Stimulated activated CD4-positive, alpha-beta T cell treated with anti-CD3 and anti-CD28 coated beads, Interleukin-12 subunit alpha, Interleukin-12 subunit beta, amount 100 ng/mL, for 24 hours (primary cell): ENCODE measurements at regions not wholly inside any gene's neighbourhood (a gene's known extent, or its start where the extent isn't known, plus 50 kb on each side); places are given as distances from the start of the nearest gene placed in this dataset.
A peak's percentile ranks its signal among the peaks of the same experiment; 100 is the strongest.
"Not testable (repeated sequence)": the region's sequence is repeated elsewhere in the genome, so short reads cannot be mapped to it uniquely, and the experiment has no call there.

Experiments
- DNase-seq, 2 experiments: peaks; one replicate each; pipeline ENCODE4 v3.0.0-alpha.2; 2020; ENCODE audit warnings: low read depth in 2 of 2

DNA sequence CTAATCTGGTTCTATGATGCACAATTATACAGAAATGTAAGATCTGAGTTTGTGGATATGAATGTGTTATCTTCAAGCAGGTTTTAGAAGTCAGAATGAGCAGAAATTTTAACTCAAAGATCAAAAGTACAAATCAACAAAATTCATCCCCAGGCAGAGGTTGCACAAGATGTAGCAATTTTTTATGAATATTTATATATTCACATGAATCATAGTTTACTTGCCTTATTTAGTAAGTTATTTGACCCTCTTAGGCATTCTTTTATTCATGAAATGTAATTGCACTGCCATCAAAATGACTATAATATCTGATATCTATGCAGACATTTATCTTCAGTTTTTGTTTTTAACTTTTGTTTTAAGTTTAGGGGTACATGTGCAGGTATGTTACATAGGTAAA is 103.1 kb upstream of the DAZL start:
- no peak for DNase-seq

DNA sequence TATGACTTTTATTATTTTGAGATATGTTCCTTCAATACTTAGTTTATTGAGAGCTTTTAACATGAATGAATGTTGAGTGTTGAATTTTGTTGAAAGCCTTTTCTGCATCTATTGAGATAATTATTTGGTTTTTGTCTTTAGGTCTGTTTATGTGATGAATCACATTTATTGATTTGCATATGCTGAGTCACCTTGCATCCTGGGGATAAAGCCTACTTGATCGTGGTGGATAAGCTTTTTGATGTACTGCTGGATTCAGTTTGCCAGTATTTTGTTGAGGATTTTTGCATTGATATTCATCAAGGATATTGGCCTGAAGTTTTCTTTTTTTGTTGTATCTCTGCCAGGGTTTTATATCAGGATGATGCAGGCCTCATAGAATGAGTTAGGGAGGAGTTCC is 106.5 kb upstream of the DAZL start:
- not testable (repeated sequence) for DNase-seq

DNA sequence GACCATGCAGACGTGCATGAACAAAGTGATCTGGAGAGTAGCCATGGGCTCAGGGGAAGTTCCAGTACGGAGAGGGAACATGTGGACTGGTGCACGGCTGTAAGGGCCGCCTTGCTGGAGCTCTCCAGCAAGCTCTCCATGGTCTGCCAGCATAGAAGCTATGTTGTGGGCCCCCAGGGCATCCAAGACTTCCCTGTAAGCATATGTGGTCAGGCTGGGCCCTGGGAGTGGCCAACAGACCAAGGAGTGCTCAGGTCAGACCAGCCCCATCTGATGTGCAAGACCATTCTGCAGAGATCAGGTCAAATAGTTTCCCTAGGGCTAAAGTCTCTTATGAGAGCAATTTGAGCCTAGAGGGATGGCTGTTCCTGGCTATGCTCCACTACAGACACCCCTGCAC is 110.1 kb upstream of the DAZL start:
- DNase-seq, result no peak

DNA sequence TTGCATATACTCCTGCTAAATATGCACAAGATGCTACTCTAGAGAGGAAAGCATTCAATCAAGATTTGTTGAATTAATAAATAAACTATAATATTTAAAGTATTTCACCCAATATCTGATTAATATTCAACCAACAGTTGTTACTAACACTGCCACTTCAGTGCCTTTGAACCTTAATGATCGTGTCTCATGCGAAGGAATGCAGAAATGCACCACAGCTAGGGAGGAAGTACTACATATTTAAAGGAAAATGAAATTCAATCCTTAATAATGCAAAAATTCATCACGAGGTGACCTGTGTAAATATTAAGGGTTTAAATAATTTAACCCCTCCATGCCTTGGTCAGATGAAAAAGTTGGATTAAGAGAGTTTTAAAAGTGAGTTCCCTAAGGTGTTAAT is 114.2 kb upstream of the DAZL start:
- no peak for DNase-seq

DNA sequence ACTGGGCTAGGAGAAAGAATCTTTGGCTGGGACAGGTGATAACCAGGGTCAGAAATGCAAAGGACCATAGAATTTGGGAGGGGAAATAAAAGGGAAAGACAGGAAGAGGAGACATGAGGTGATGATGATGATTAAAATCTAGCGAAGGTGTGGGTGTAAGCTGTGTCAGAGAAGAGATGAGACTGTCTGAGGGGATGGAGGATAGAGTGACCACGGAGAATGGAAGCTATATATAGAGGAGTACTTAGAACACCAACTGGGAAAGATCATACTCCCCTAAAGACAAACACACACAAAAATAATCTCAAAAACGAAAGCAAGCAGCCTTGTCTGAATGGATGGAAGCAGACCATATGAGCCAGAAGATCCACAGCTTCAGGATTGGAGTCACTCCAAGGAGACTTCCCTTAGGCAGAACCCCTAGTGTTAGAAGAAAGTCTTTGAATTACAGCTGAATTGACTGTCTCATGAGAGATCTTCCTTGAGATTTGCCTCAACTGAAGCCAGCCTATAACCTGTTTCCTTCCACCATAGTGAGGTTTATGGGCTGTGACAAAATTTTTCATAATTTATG is 115.2 kb upstream of the DAZL start:
- DNase-seq, result no peak

DNA sequence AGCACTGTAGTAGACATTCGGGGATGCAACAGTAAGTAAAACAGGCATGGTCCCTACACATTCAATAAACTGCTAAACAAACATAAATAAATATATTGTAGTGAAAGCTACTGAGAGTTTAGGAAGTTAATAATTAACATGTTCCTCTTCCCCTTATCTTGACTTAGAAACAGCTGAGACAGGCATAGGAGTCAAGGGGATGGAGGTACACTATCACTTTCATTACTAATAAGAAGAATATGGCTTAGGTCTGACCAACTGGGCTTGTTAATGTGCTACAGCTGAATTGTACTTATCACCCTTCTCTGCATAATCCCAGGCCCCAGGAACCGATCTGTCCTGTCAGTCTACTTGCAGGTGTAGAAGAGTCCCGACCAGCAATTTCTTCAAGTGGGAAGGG is 116.3 kb upstream of the DAZL start:
- DNase-seq, result no peak

DNA sequence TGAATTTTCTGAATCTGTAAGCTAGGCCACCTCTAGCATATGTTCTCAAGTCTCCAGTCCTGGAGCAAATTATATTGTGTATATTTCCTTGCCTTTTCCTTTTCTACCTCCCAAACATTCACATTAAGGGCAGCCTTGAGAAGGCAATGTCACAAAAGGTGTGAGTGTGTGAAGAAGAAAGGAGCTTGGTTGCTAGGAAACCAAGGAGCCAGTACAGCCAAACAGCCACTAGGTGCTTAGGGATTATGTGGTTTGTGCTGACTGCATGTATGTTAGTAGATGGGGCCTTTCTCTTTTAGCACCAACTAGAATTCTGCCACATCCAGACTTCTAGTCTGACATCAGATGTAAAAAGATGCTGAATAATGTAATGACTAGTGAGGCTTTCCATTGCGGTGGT is 118.8 kb upstream of the DAZL start:
- no peak for DNase-seq

DNA sequence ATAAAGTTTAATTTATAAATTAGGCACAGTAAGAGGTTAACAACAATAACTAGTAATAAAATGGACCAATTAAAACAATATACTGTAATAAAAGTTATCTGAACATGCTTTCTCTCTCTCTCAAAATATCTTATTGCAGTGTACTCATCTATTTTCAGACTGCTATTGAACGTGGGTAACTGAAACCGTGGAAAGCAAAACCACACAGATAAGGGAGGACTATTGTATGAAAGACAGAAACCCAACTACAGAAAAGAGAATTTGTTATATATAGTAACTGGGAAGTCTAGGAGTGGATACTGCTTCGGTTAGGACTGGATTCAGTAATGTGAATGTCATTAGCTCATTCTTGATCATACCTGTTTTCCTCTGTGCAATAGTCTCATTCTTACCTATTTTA is 119.3 kb upstream of the DAZL start:
- DNase-seq, result no peak

DNA sequence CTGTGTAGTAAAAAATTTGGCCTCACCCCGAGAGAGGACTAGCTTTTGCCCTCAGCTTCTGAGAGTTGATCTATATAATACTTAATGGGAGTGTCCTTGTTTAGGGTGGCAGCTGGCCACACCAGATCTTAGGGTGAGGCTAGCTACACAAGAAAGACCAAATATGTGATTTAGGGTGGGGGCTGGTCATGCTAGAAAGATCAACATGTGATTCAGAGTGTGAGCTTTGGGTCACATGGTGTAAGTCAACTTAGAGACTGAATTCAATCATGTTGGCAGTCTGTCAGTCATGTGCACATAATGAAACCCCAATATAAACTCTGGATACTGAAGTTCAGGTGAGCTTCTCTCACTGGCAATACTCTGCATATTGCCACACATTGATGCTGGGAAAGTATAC is 120.7 kb upstream of the DAZL start:
- no peak for DNase-seq

DNA sequence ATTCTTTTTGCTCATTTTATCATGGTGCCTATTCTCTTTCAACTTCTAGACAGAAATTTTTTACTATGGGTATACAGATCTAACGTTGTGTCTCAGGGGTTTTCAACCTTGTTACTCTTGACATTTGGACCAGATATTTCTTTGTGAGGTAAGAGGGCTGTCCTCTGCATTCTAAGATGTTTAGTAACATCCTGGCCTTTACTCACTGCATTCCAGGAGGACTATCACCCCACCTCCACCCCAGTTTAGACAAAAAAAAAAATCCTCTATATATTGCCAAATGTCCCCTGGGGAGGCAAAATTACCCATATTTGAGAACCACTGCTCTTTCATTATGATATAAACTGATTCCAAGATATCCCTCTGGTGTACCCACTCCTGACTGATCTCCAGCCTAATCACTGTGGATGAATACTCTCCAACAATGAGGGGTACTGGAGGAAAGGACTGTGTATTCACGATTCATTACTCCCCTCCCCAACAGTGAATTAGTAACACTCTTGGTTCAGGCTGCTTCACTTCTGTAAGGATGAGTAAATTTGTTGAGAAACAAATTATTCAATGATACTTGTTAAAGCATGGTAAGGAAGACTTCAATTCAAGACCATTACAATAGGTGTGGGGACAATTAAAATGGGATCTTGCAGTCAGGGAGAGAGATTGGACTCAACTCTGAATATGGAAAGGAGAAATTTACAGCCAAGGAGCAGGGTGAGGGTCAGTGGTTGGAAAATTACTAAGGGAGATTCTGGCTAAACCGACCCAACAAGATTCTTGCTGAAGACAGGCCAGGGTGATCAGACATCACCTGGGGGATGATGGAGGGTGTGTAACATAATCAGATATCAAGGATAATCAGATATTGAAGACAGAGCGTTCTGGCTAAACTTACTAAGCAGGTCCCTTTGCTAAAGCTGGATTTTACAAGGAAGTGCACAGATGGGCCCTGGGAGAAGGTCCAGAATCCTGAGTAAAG is 123.8 kb upstream of the DAZL start:
- DNase-seq, result no peak

DNA sequence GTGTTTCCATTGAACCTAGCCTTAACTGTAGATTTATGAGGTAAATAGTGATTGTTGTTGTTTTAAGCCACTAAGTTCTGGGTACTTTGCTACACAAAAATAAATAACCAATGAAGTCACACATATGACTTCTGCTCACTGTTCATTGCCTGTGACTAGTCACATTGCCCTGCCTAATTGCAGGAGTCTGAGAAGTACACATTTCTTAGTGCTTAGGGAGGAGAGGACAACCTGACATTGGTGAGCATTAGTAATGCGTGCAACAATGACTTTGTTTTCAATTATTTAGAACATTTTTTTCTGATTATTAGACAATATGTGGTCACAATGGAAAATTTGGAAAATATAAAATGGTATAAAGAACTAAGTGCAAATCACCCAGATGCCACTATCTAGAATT is 133.2 kb upstream of the DAZL start:
- DNase-seq, result no peak

DNA sequence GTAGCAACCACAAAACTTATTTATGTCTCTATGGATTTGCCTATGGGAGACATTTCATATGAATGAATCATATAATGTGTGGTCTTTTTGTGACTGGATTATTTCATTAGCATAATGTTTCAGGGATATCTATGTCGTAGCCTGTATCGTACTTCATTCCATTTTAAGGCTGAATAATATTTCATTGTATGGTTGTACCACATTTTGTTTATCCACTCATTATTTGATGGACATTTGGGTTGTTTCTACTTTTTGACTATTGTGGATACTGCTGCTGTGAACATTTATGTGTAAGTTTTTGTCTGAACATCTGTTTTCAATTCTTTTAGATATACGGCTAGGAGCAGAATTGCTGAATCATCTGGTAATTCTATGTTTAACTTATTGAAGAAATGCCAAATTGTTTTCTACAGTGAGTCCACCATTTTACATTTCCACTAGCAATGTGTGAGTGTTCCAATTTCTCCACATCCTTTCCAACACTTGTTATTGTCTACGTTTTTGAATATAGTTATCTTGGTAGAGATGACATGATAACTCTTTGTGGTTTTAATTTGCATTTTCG is 134.4 kb upstream of the DAZL start:
- no peak for DNase-seq

DNA sequence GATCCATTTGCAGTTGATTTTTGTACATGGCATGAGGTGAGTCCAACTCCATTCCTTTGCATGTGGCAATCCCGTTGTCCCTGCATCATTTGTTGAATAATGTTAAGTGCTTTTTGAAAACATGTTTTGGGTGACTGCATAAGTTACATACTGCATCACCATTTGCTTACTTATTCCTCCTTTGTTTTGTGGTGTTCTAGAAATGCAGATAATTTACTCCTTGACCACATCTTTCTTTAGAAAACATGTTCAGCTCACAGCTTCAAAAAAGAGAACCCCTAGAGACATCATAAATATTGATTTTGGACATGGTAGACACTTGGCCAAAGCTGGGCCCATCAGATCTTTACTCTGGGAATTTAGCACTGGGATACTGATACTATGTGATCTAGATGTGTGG is 135.3 kb upstream of the DAZL start:
- no peak for DNase-seq

DNA sequence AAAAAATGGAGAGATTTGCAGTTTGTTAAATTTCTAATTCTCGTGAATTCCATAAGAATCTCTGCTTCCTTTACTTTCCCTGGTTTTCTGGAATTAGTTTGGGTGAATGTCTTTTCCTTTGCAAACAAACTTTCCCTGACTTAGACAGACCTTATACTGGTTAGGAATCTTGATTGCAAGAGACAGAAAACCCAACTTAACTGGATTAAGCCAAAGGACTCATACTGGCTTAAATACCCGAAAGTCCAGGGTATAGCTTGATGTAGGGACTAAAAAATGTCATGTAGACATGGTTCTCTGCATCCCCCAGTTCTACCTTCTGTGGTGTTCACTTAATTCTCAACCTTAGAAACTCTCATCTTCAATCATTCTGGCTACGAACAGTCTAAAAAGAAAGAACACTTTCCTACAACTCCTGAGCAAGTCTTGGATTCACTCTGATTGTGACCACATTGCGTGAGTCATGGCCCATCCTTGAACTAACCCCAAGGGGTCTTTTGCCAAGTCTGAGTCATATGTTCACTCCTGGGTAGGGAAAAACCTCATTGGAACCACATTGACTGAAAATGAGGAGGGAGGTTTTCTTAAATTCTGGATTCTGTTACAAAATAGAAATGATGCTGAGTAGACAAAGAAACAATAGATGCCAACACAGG is 136.0 kb upstream of the DAZL start:
- peak in 1 of 2 experiments; percentile 17 for DNase-seq

DNA sequence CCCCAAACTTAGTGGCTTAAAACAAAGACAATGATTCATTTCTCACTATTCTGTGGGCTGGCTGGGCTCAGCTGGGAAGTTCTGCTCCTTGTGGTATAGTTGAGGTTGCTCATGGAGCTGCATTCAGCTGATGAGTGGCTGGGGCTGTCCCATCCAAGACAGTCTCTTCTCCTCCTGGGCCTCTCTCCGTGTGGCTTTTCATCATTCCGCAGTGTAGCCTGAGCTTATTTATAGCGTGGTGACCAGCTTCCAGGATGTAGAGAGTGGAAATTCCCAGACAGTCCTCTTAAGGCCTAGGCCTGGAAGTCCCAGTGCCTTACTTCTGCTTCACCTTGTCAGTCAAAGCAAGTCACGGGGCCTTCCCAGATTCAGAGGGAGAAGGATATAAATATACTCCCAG is 136.7 kb upstream of the DAZL start:
- no peak for DNase-seq

DNA sequence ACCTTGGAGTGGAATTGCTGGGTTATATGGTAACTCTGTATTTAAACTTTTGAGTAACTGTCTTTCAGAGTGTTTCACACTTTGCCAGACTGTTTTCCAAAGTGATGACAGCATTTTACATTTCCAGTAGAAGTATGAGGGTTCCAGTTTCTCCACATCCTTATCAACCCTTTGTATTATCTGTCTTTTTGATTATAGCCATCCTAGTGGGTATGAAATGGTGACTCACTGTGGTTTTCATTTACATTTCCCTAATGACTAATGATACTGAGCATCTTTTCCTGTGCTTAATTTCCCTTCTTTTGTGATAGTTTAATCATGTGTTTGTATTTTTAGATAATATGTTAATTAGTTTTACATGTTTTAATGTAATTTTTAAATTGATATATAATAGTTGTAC is 138.1 kb upstream of the DAZL start:
- DNase-seq, result no peak

DNA sequence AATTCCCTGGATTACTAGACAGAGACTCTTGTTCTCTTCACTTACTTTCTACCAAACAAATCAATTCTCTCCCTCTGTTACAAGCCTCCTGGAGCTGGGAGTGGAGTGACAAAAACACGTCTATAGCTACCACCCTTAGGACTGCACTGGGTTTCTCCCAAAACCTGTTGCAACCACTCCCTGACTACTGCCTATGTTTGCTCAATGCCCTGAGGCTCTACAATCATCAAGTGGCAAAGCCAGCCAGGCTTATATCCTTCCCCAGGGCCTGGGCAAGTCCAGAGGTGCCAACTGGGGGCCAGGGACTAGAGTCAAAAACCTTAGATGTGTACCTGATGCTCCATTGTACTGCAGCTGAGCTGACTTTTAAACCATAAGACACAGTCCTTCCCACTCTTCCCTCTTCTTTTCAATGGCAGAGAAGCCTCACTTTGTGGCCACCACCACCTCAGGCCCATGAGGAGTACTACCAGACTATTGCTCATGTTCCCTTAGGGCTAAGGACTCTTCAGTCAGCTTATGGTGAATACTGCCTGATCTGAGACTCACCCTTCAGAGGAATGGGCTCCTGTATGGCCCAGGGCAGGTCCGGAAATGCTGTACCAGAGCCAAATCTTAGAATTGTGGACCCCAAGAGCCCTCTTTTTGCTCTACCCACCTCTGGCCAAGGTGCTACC is 125.4 kb upstream of the PLCL2 start:
- DNase-seq, result no peak

DNA sequence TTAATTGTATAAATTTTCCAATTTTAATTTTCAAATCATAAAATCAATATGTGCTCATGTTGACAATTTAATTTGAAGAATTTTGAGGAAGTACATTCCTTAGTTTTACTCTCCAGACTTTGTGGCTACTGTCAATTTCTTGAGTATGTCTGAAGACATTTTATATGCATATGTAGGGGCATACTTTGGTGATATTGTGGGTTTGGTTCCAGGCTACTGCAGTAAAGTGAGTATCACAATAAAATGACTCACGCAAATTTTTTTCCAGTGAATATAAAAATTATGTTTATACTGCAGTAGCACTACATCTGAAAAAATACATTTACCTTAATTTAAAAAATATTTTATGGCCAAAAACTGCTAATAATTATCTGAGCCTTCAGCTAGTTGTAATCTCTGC is 123.2 kb upstream of the PLCL2 start:
- no peak for DNase-seq

DNA sequence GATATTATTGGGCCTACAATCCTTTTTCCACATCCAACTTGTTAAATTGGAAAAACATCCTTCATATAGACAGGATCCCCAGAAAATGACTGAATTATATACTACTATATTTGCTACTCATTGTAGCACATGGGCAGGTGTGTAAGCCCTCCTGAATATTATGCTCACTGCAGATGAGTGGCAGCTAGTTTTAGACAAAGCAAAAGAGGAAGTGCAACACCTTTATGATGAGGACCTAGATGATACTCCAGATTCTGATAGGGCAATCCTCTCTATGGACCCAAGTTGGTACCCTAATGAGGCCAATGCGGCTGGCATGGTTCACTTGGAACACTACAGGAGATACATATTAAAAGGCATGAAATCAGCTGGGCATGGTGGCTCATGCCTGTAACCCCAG is 119.1 kb upstream of the PLCL2 start:
- no peak for DNase-seq

DNA sequence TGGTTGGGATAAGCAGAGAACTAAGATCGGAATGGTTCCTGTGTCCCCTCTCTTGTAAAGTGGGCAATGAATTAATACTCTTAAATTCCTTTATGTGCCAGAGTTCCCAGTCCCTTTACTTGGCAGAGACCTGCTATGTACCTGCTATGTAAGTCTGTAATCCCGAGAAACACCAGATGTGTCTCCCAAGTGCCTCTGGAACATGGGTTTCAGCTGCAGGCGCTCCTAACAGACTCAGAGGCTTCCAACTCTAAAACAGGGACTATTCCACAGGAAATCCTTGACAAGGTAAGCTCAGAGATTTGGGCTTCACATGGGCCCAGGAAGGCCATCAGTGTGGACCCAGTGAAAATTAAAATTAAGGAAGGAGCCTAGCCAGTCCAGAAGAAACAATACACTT is 117.7 kb upstream of the PLCL2 start:
- no peak for DNase-seq

DNA sequence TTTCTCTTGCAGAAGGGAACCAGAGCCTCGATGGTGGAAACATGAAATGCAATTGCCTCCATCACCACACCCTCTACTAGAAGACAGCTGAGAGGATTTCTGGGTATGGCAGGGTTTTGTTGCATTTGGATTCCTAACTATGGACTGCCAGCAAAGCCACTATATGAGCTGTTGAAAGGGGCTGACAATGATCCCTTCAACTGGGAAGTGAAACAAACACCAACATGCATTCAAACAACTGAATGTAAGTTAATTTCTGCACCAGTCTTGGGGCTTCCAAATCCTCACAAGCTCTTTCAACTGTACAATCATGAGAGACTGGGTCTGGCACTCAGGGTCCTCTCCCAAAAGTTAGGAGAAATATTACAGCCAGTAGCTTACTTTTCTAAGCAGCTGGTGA is 116.7 kb upstream of the PLCL2 start:
- no peak for DNase-seq

DNA sequence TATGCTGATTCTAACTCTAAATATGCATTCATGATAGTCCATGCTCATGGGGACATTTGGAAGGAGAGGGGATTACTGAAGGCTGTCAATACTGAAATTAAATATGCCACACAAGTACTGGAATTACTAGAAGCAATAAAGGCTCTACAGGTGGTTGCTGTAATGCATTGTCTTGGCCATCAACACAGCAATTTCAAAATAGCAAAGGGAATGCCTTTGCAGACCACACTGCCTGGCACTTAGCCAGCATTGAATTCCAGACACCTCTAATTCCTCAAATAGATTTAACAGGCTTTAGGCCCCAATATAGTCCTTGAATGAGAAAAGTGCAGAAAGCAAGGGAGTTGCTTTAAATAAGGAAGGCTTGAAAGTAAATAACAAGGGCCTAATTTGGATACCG is 115.8 kb upstream of the PLCL2 start:
- no peak for DNase-seq
